HG03103 (cell line): ENCODE measurements at regions not wholly inside any gene's neighbourhood (a gene's known extent, or its start where the extent isn't known, plus 50 kb on each side); places are given as distances from the start of the nearest gene placed in this dataset.

Source experiments
- ATAC-seq: cut with Tn5 transposase; IDR thresholded peaks from one replicate; pipeline ENCODE4 v1.9.1; 2021; ENCODE audit warnings: low read depth; ENCODE audit not compliant: unreplicated experiment

- ATAC-seq, result no peak
Measured at GRCh38 chr2:138103156-138103555, 138.9 kb downstream of the HNMT start.

- ATAC-seq, result no peak
Measured at GRCh38 chr2:138104071-138104470, 139.8 kb downstream of the HNMT start.

GRCh38 chr2:138105358-138105757 is 141.1 kb downstream of the HNMT start:
- ATAC-seq, result no peak

GRCh38 chr2:138106606-138107005 is 142.3 kb downstream of the HNMT start:
- no peak for ATAC-seq

GRCh38 chr2:138107288-138107687 is 143.0 kb downstream of the HNMT start:
- no peak for ATAC-seq

- ATAC-seq, result no peak
Measured at GRCh38 chr2:138110453-138111083, 146.3 kb downstream of the HNMT start.

- no peak for ATAC-seq
Measured at GRCh38 chr2:138112536-138112935, 148.3 kb downstream of the HNMT start.

- no peak for ATAC-seq
Measured at GRCh38 chr2:138113871-138114525, 149.7 kb downstream of the HNMT start.

GRCh38 chr2:138115666-138116065 is 151.4 kb downstream of the HNMT start:
- no peak for ATAC-seq

GRCh38 chr2:138116456-138116855 is 152.2 kb downstream of the HNMT start:
- ATAC-seq, result no peak

- no peak for ATAC-seq
Measured at GRCh38 chr2:138121666-138122661, 157.7 kb downstream of the HNMT start.

- ATAC-seq, result no peak
Measured at GRCh38 chr2:138122891-138123290, 158.6 kb downstream of the HNMT start.

GRCh38 chr2:138123741-138124140 is 159.5 kb downstream of the HNMT start:
- ATAC-seq, result no peak

GRCh38 chr2:138124521-138124920 is 160.2 kb downstream of the HNMT start:
- no peak for ATAC-seq

- ATAC-seq, result no peak
Measured at GRCh38 chr2:138125306-138126288, 161.3 kb downstream of the HNMT start.

- ATAC-seq, result no peak
Measured at GRCh38 chr2:138132108-138132507, 167.8 kb downstream of the HNMT start.

- no peak for ATAC-seq
Measured at GRCh38 chr2:138137949-138138348, 173.7 kb downstream of the HNMT start.

- ATAC-seq, result no peak
Measured at GRCh38 chr2:138147796-138148195, 183.5 kb downstream of the HNMT start.

GRCh38 chr2:138155304-138155703 is 191.0 kb downstream of the HNMT start:
- ATAC-seq, result no peak

- no peak for ATAC-seq
Measured at GRCh38 chr2:138157372-138157771, 193.1 kb downstream of the HNMT start.
